SJSA1 (cell line): ENCODE measurements at regions not wholly inside any gene's neighbourhood (a gene's known extent, or its start where the extent isn't known, plus 50 kb on each side); places are given as distances from the start of the nearest gene placed in this dataset.

ENCODE experiments used
- DNase-seq, 2 experiments: peaks; one replicate each; pipeline ENCODE4 v3.0.0-alpha.2; 2015 to 2020; ENCODE audit warnings: low spot score in 2 of 2, low read depth in 1 of 2
- H3K27ac ChIP-seq: fragments of 250-450 bp; sonication (Bioruptor Pico); 2 replicates; pipeline ENCODE4 v1.5.1; 2020; ENCODE audit warnings: mild to moderate bottlenecking, moderate library complexity
- H3K27me3 ChIP-seq: fragments of 250-450 bp; sonication (Bioruptor Pico); replicated peaks from 2 replicates; pipeline ENCODE4 v1.5.1; 2020; ENCODE audit warnings: mild to moderate bottlenecking, moderate library complexity
- H3K36me3 ChIP-seq: fragments of 250-450 bp; sonication (Bioruptor Pico); 2 replicates; pipeline ENCODE4 v1.5.1; 2020; ENCODE audit warnings: mild to moderate bottlenecking
- H3K4me1 ChIP-seq: fragments of 250-450 bp; sonication (Bioruptor Pico); replicated peaks from 2 replicates; pipeline ENCODE4 v1.6.1; 2021; ENCODE audit warnings: mild to moderate bottlenecking
- H3K4me3 ChIP-seq: fragments of 250-450 bp; sonication (Bioruptor Pico); 2 replicates; pipeline ENCODE4 v1.5.1; 2020; ENCODE audit warnings: mild to moderate bottlenecking
- H3K9me3 ChIP-seq: fragments of 250-450 bp; sonication (Bioruptor Pico); replicated peaks from 2 replicates; pipeline ENCODE4 v1.5.1; 2020; ENCODE audit warnings: mild to moderate bottlenecking

- no peak overlapping the region for H3K27ac ChIP-seq
- DNase-seq = no peak
These were observed 1748.7 kb downstream of the EFNA5 start for GRCh38 chr5:105922080-105922479.

GRCh38 chr5:105917189-105917588 lies 1753.5 kb downstream of the EFNA5 start:
- Histone ChIP-seq H3K27ac (no peak overlapping the region), H3K9me3 (no peaks in the 10 kb centered on the region), H3K4me1 (no peaks in the 10 kb centered on the region), H3K36me3 (no peaks in the 10 kb centered on the region), H3K27me3 (no peaks in the 10 kb centered on the region), H3K4me3 (no peak overlapping the region)
- no peak for DNase-seq

More at GRCh38 chr5:105922080-105922479, 1748.7 kb downstream of the EFNA5 start:
- no peaks in the 10 kb centered on the region for H3K9me3 ChIP-seq
- no peak overlapping the region for H3K4me3 ChIP-seq
- H3K27me3 ChIP-seq = no peaks in the 10 kb centered on the region
- H3K4me1 ChIP-seq = no peaks in the 10 kb centered on the region
- no peaks in the 10 kb centered on the region for H3K36me3 ChIP-seq

GRCh38 chr5:105907016-105907415 lies 1763.7 kb downstream of the EFNA5 start:
- no peak for DNase-seq

DNA sequence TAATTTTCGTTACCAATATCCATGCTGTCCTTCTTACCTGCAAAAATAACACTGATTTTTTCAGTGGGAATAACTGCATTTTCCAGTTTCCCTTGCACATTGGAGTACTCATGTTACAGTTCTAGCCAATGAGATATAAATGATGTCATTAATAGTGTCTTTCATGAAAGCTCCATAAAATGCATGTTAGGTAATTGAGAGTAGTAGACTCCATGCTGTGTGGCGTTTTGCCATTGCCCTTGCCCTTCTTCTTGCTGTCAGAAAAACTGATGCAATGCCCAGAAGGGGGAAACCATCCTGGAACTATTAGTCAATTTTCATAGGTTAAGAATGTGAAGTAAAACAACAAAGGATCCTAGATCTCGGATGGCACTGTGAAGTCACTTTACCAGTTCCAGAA lies 1765.3 kb downstream of the EFNA5 start:
- Histone ChIP-seq H3K9me3 (no peaks in the 10 kb centered on the region), H3K4me1 (no peaks in the 10 kb centered on the region), H3K4me3 (no peak overlapping the region), H3K27ac (no peak overlapping the region), H3K27me3 (no peaks in the 10 kb centered on the region), H3K36me3 (no peaks in the 10 kb centered on the region)
- DNase-seq = no peak

More at GRCh38 chr5:105907016-105907415, 1763.7 kb downstream of the EFNA5 start:
- Histone ChIP-seq H3K4me3 (no peak overlapping the region), H3K36me3 (no peaks in the 10 kb centered on the region), H3K4me1 (no peaks in the 10 kb centered on the region), H3K27me3 (no peaks in the 10 kb centered on the region), H3K9me3 (no peaks in the 10 kb centered on the region), H3K27ac (no peak overlapping the region)

- H3K27ac ChIP-seq = no peak overlapping the region
- no peak overlapping the region for H3K4me3 ChIP-seq
- no peaks in the 10 kb centered on the region for H3K27me3 ChIP-seq
- H3K36me3 ChIP-seq = no peaks in the 10 kb centered on the region
- no peaks in the 10 kb centered on the region for H3K9me3 ChIP-seq
- no peak for DNase-seq
- H3K4me1 ChIP-seq = no peaks in the 10 kb centered on the region
These were observed 1767.7 kb downstream of the EFNA5 start for GRCh38 chr5:105903069-105903468.

DNA sequence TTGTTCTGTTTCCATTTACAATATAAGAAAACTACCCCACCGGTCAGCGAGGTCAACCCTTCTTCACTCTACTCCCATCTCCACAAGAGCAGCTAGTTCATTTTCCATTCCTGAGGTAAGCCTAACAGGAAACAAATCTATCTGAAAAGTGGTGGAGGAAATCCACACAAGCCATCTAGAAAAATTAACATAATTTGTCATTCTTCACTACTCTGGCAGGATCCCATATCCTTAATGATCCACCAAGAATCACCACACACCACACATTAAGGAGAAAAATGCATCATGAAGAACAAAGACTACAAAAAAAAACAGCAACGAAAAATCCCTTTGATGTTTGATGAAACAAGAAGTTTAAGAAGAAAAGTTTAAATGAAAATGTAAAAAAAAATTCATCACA lies 1771.0 kb downstream of the EFNA5 start:
- Histone ChIP-seq H3K4me1 (no peaks in the 10 kb centered on the region), H3K4me3 (no peak overlapping the region), H3K36me3 (no peaks in the 10 kb centered on the region), H3K27me3 (no peaks in the 10 kb centered on the region), H3K27ac (no peak overlapping the region), H3K9me3 (no peaks in the 10 kb centered on the region)
- DNase-seq = no peak

- no peaks in the 10 kb centered on the region for H3K9me3 ChIP-seq
- H3K36me3 ChIP-seq = no peaks in the 10 kb centered on the region
- no peak overlapping the region for H3K27ac ChIP-seq
- DNase-seq = no peak
- no peak overlapping the region for H3K4me3 ChIP-seq
- no peaks in the 10 kb centered on the region for H3K27me3 ChIP-seq
- H3K4me1 ChIP-seq = no peaks in the 10 kb centered on the region
These were observed 1772.6 kb downstream of the EFNA5 start for GRCh38 chr5:105898183-105898582.

DNA sequence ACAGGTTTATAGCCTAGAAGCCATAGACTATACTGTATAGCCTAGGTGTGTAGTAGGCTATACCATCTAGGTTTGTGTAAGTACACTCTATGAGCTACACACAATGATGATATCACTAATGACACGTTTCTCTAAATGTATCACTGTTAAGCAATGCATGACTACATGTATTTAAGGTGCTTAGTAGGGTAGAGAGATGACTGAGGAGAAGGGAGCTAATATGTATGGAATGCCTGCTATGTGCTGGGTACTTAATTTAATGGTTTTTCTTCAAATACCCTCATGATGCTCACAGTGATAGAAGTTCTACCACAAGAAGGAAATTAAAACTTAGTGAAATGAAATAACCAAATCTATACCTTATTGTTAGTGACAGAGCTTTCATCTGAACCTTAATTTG lies 1785.5 kb downstream of the EFNA5 start:
- Histone ChIP-seq H3K4me1 (no peaks in the 10 kb centered on the region), H3K27ac (no peak overlapping the region), H3K27me3 (no peaks in the 10 kb centered on the region), H3K4me3 (no peak overlapping the region), H3K36me3 (no peaks in the 10 kb centered on the region), H3K9me3 (no peaks in the 10 kb centered on the region)
- DNase-seq = no peak

DNA sequence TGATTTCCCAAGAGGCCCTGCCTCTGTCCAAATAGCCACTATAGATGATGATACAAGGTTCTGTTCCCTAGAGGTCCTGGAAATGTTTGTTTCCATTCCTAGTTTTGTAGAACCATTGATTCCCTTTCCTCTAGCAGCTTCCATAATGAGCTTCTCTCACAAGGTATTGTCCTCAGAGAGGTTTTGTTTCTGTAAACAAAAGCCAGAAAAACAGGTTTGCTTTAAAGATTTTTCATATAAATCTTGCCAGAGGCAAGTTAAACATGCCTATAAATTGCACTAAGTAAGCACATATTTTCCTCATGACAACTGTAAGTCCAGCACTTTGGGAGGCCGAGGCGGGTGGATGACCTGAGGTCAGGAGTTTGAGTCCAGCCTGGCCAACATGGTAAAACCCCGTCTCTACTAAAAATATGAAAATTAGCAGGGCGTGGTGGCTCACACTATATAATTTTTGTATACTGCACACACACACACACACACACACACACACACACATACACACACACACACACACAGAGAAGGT lies 1787.7 kb downstream of the EFNA5 start:
- Histone ChIP-seq H3K4me1 (no peaks in the 10 kb centered on the region), H3K4me3 (no peak overlapping the region), H3K27ac (no peak overlapping the region), H3K27me3 (no peaks in the 10 kb centered on the region), H3K9me3 (no peaks in the 10 kb centered on the region), H3K36me3 (no peaks in the 10 kb centered on the region)
- DNase-seq = no peak

DNA sequence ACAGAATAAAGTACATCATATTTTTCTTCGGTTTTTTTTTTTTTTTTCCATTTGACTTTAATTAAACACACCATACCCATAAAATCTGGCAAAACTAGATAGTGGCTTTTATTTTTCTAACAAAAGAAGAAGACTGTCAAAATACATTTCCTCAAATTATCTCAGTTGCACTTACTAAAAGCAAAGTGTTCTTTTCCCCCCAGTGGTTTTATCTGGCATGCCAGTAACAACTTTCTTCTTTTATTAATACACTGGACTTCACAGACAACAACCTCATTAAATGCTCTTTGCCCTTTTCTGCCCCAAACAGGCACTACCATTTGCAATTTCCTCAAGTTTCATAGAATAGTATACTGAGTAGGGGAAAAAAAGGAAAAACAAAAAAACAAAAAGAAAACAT lies 1792.3 kb downstream of the EFNA5 start:
- no peak overlapping the region for H3K27ac ChIP-seq
- H3K4me3 ChIP-seq = no peak overlapping the region
- no peaks in the 10 kb centered on the region for H3K27me3 ChIP-seq
- no peaks in the 10 kb centered on the region for H3K4me1 ChIP-seq
- H3K36me3 ChIP-seq = no peaks in the 10 kb centered on the region
- DNase-seq = no peak
- H3K9me3 ChIP-seq = no peaks in the 10 kb centered on the region

- Histone ChIP-seq H3K27ac (no peak overlapping the region), H3K4me3 (no peak overlapping the region), H3K9me3 (no peaks in the 10 kb centered on the region), H3K27me3 (no peaks in the 10 kb centered on the region), H3K36me3 (no peaks in the 10 kb centered on the region), H3K4me1 (no peaks in the 10 kb centered on the region)
- DNase-seq = no peak
These were observed 1793.1 kb downstream of the EFNA5 start for GRCh38 chr5:105877592-105877991.

GRCh38 chr5:105874316-105874715 lies 1796.4 kb downstream of the EFNA5 start:
- no peak overlapping the region for H3K4me3 ChIP-seq
- H3K4me1 ChIP-seq = no peaks in the 10 kb centered on the region
- H3K27ac ChIP-seq = no peak overlapping the region
- H3K36me3 ChIP-seq = no peaks in the 10 kb centered on the region
- no peak for DNase-seq
- no peaks in the 10 kb centered on the region for H3K9me3 ChIP-seq
- no peaks in the 10 kb centered on the region for H3K27me3 ChIP-seq

GRCh38 chr5:105872569-105873270 lies 1798.0 kb downstream of the EFNA5 start:
- Histone ChIP-seq H3K4me3 (no peak overlapping the region), H3K4me1 (no peaks in the 10 kb centered on the region), H3K36me3 (no peaks in the 10 kb centered on the region), H3K9me3 (no peaks in the 10 kb centered on the region), H3K27ac (no peak overlapping the region), H3K27me3 (no peaks in the 10 kb centered on the region)
- DNase-seq = no peak

- Histone ChIP-seq H3K27me3 (no peaks in the 10 kb centered on the region), H3K36me3 (no peaks in the 10 kb centered on the region), H3K4me1 (no peaks in the 10 kb centered on the region), H3K27ac (no peak overlapping the region), H3K4me3 (no peak overlapping the region), H3K9me3 (no peaks in the 10 kb centered on the region)
- DNase-seq = no peak
These were observed 1802.5 kb downstream of the EFNA5 start for GRCh38 chr5:105868038-105868780.
